A549 (cell line): ENCODE measurements at regions not wholly inside any gene's neighbourhood (a gene's known extent, or its start where the extent isn't known, plus 50 kb on each side); places are given as distances from the start of the nearest gene placed in this dataset.

ENCODE experiments used
- CBX2 ChIP-seq: fragments of 200-600 bp; sonication (generic); IDR thresholded peaks from 2 replicates; pipeline ENCODE4 v1.6.1; 2016; ENCODE audit warnings: low read depth, mild to moderate bottlenecking, borderline replicate concordance
- CEBPB ChIP-seq, 2 experiments: fragments of >200 bp in 1 of 2; sonication (Bioruptor Twin) in 1 of 2; formaldehyde crosslinking in 1 of 2; IDR thresholded peaks; 2 replicates each; pipeline ENCODE4 v1.6.1; 2012 to 2016
- CHD2 ChIP-seq: fragments of 150-350 bp; IDR thresholded peaks from 2 replicates; pipeline ENCODE4 v1.6.1; 2014; ENCODE audit warnings: low read length; ENCODE audit not compliant: partially characterized antibody
- JUN ChIP-seq, 2 experiments: fragments of >200 bp; sonication (Bioruptor Twin); formaldehyde crosslinking; IDR thresholded peaks; 2 replicates in 1 of 2; 3 replicates in 1 of 2; pipeline ENCODE4 v1.6.1; 2016 to 2017
- KDM5A ChIP-seq: fragments of 200-600 bp; sonication (generic); IDR thresholded peaks from 2 replicates; pipeline ENCODE4 v1.6.1; 2016; ENCODE audit warnings: antibody characterized with exemption, mild to moderate bottlenecking
- POLR2AphosphoS2 ChIP-seq: conservative IDR thresholded peaks from 2 replicates; pipeline ENCODE4 v1.6.1; 2012; ENCODE audit warnings: low read length, improper control_type of control experiment, inconsistent platforms
- RAD21 ChIP-seq, 2 experiments: fragments of >200 bp in 1 of 2; sonication (Bioruptor Twin) in 1 of 2; formaldehyde crosslinking in 1 of 2; IDR thresholded peaks in 1 of 2; conservative IDR thresholded peaks in 1 of 2; 2 replicates in 1 of 2; 3 replicates in 1 of 2; pipeline ENCODE4 v1.6.1; 2012 to 2018; ENCODE audit warnings: inconsistent platforms in 1 of 2
- RFX5 ChIP-seq: fragments of 450-650 bp; IDR thresholded peaks from 2 replicates; pipeline ENCODE4 v1.7.1; 2014; ENCODE audit warnings: antibody characterized with exemption, mild to moderate bottlenecking, moderate library complexity
- ZNF302 ChIP-seq: fragments of 250-450 bp; sonication (Bioruptor Pico); IDR thresholded peaks from 2 replicates; pipeline ENCODE4 v1.9.0; 2021; ENCODE audit warnings: inconsistent platforms, mild to moderate bottlenecking, moderate library complexity
- TF ChIP-seq, protein P1 (sequence below): fragments of >200 bp; sonication (Bioruptor Twin); formaldehyde crosslinking; IDR thresholded peaks from 3 replicates; pipeline ENCODE4 v1.5.1; 2016
- TF ChIP-seq, protein P2 (sequence below): fragments of 200-600 bp; sonication (generic); IDR thresholded peaks from 2 replicates; pipeline ENCODE4 v1.6.1; 2016; ENCODE audit warnings: antibody characterized with exemption, mild to moderate bottlenecking, moderate library complexity

DNA sequence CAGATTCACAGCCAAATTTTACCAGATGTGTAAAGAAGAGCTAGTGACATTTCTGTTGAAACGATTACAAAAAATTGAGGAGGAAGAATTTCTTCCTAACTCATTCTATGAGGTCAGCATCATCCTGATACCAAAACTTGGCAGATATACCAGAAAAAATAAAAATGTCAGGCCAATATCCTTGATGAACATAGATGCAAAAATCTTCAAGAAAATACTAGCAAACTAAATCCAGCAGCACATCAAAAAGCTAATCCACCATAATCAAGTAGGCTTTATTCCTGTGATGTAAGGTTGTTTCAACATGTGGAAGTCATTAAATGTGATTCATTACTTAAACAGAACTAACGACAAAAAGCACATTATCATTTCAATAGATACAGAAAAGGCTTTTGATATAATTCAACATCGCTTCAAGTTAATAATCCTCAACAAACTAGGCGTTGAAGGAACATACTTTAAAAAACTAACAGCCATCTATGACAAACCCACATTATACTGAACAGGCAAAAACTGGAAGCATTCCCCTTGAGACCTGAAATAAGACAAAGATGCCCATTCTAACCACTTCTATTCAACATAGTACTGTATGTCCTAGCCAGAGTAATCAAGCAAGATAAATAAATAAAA is 807.7 kb upstream of the ZWINT start:
- TF ChIP-seq RFX5 (no peak), KDM5A (no peak), RAD21 (conservative IDR thresholded peaks at IDR 0.05 in 1 of 2, IDR thresholded peaks at IDR 0.05 in 1 of 2) (no peak), POLR2AphosphoS2 (no peak), CHD2 (no peak), JUN (IDR thresholded peaks at IDR 0.05) (no peak), CEBPB (IDR thresholded peaks at IDR 0.05) (no peak), ZNF302 (CRISPR knock-in tag) (no peak), CBX2 (no peak)
- TF ChIP-seq, protein P1, sequence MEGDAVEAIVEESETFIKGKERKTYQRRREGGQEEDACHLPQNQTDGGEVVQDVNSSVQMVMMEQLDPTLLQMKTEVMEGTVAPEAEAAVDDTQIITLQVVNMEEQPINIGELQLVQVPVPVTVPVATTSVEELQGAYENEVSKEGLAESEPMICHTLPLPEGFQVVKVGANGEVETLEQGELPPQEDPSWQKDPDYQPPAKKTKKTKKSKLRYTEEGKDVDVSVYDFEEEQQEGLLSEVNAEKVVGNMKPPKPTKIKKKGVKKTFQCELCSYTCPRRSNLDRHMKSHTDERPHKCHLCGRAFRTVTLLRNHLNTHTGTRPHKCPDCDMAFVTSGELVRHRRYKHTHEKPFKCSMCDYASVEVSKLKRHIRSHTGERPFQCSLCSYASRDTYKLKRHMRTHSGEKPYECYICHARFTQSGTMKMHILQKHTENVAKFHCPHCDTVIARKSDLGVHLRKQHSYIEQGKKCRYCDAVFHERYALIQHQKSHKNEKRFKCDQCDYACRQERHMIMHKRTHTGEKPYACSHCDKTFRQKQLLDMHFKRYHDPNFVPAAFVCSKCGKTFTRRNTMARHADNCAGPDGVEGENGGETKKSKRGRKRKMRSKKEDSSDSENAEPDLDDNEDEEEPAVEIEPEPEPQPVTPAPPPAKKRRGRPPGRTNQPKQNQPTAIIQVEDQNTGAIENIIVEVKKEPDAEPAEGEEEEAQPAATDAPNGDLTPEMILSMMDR: no peak
- TF ChIP-seq, protein P2, sequence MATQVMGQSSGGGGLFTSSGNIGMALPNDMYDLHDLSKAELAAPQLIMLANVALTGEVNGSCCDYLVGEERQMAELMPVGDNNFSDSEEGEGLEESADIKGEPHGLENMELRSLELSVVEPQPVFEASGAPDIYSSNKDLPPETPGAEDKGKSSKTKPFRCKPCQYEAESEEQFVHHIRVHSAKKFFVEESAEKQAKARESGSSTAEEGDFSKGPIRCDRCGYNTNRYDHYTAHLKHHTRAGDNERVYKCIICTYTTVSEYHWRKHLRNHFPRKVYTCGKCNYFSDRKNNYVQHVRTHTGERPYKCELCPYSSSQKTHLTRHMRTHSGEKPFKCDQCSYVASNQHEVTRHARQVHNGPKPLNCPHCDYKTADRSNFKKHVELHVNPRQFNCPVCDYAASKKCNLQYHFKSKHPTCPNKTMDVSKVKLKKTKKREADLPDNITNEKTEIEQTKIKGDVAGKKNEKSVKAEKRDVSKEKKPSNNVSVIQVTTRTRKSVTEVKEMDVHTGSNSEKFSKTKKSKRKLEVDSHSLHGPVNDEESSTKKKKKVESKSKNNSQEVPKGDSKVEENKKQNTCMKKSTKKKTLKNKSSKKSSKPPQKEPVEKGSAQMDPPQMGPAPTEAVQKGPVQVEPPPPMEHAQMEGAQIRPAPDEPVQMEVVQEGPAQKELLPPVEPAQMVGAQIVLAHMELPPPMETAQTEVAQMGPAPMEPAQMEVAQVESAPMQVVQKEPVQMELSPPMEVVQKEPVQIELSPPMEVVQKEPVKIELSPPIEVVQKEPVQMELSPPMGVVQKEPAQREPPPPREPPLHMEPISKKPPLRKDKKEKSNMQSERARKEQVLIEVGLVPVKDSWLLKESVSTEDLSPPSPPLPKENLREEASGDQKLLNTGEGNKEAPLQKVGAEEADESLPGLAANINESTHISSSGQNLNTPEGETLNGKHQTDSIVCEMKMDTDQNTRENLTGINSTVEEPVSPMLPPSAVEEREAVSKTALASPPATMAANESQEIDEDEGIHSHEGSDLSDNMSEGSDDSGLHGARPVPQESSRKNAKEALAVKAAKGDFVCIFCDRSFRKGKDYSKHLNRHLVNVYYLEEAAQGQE: no peak
